Stimulated activated naive B cell treated with anti-CD40 and anti-IgM and Interleukin-4, amounts not matched to agents 10 μg/mL and 1 μg/mL and 100 μg/mL, for 72 hours (primary cell): ENCODE measurements at regions not wholly inside any gene's neighbourhood (a gene's known extent, or its start where the extent isn't known, plus 50 kb on each side); places are given as distances from the start of the nearest gene placed in this dataset.

Experiments used
- ATAC-seq, 2 donors: fragments of 150-1000 bp; cut with Tn5 transposase; replicated peaks; 2 replicates each; pipeline ENCODE4 v1.10.0; 2021; ENCODE audit warnings: moderate library complexity in 1 of 2
- DNase-seq: peaks from one replicate; pipeline ENCODE4 v3.0.0; 2021
- H3K27ac Mint-ChIP-seq: one replicate; pipeline ENCODE4 v1.8.0; 2022; ENCODE audit warnings: mild to moderate bottlenecking, mixed read lengths
- H3K27me3 Mint-ChIP-seq, 2 donors: one replicate each; pipeline ENCODE4 v1.8.0; 2022; ENCODE audit warnings: mixed read lengths in 2 of 2
- H3K36me3 Mint-ChIP-seq, 2 donors: one replicate each; pipeline ENCODE4 v1.8.0; 2022; ENCODE audit warnings: mixed read lengths in 2 of 2, mild to moderate bottlenecking in 1 of 2
- H3K4me1 Mint-ChIP-seq, 2 donors: one replicate each; pipeline ENCODE4 v1.8.0; 2022; ENCODE audit warnings: mixed read lengths in 2 of 2, mild to moderate bottlenecking in 1 of 2
- H3K4me3 Mint-ChIP-seq, 2 donors: one replicate each; pipeline ENCODE4 v1.8.0; 2022; ENCODE audit warnings: mild to moderate bottlenecking in 2 of 2, mixed read lengths in 2 of 2, moderate library complexity in 1 of 2
- H3K9me3 Mint-ChIP-seq, 2 donors: one replicate each; pipeline ENCODE4 v1.8.0; 2022; ENCODE audit warnings: mixed read lengths in 2 of 2, mild to moderate bottlenecking in 1 of 2

DNA sequence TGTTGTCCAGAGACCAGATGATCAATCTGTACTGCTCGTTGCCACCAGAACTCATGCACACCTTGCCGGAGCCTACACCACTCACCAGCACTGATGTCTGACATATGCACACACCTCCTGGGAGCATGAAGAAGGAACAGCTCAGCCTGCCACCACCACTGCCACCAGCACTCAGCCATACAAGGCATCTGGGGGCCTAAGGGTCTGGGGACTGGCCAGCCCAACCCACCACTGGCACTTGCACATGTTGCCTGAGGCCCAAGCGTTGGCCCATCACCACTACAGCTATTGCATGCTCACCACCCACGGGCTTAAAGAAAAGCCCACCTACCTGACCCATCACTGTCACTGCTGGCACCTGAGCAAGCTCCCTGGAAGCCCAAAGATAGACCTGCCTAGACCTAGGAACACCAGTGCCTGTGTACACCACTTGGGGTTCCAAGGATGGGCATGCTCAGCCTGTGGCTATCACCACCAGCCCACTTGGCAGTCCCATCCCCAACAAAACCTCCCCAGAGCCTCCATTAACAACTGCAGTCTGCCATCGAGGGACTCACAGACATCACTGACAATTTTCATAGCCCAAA lies 174.3 kb upstream of the GRID2 start:
- Mint-ChIP-seq H3K4me1 (no peaks in the 10 kb centered on the region), H3K27me3 (no peaks in the 10 kb centered on the region), H3K9me3 (peaks cover 18 to 33% of the 10 kb centered on the region in 2 donors), H3K4me3 (no peak overlapping the region), H3K27ac (no peak overlapping the region), H3K36me3 (no peaks in the 10 kb centered on the region)
- DNase-seq (no peak), ATAC-seq (no peak)

DNA sequence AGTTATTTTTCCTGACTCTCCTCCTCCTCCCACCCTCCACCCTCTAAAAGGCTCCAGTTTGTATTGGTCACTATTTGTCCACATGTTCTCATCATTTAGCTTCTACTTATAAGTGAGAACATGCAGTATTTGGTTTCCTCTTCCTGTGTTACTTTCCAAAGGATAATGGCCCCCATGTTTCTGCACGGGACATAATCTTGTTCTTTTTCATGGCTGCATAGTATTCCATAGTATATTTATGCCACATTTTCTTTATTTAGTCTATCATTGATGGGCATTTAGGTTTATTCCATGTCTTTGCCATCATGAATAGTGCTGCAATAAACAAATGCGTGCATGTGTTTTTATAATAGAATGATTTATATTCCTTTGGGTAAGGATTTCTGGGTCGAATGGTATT lies 167.3 kb upstream of the GRID2 start:
- no peak for DNase-seq
- H3K27ac Mint-ChIP-seq: no peak overlapping the region
- H3K4me3 Mint-ChIP-seq: no peak overlapping the region
- ATAC-seq: no peak
- H3K27me3 Mint-ChIP-seq: no peaks in the 10 kb centered on the region
- H3K9me3 Mint-ChIP-seq: peaks cover 10 to 11% of the 10 kb centered on the region in 2 donors
- H3K4me1 Mint-ChIP-seq: no peaks in the 10 kb centered on the region
- H3K36me3 Mint-ChIP-seq: no peaks in the 10 kb centered on the region

DNA sequence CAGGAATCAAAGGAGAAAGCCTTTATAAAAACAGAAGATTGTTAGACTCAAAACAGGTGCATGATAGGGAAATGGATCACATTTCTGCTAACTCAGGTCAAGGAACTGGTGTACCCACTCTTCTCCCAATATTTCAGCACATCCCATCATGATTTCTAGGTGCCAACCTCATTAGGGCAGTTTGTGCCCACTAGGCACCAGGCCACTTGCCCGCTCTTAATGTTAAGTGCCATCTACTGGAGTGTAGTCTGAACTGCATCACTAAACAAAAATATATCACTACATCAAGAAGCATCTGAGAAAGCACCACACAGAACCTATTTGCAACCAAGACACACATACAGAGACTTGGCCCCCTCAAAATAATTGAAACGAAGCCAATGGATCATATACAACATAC lies 140.4 kb upstream of the GRID2 start:
- Mint-ChIP-seq H3K27ac (no peak overlapping the region), H3K4me3 (no peak overlapping the region), H3K9me3 (peaks cover 14 to 19% of the 10 kb centered on the region in 2 donors), H3K4me1 (no peaks in the 10 kb centered on the region), H3K27me3 (no peaks in the 10 kb centered on the region), H3K36me3 (no peaks in the 10 kb centered on the region)
- ATAC-seq (no peak), DNase-seq (no peak)

DNA sequence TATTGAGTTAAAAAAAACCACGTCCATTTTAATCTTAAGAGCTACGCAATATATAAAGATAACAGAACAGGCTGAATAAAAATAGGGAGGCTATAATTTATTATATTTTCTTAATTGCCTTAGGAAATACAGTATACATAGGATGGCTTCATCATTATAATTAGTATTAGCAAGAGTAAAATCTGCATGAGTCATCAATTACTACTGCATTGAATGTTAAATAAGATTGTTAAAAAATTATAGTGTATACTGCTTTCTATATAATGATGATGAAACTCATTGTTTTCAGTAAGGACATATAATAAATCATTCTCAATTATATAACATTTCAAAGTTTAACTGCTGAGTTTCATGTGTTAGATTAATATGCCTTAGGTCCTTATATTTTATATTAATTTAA lies 133.4 kb upstream of the GRID2 start:
- Mint-ChIP-seq H3K36me3 (no peaks in the 10 kb centered on the region), H3K27ac (no peak overlapping the region), H3K4me1 (no peaks in the 10 kb centered on the region), H3K9me3 (peaks cover 4 to 6% of the 10 kb centered on the region in 2 donors), H3K27me3 (no peaks in the 10 kb centered on the region), H3K4me3 (no peak overlapping the region)
- ATAC-seq (no peak), DNase-seq (no peak)

DNA sequence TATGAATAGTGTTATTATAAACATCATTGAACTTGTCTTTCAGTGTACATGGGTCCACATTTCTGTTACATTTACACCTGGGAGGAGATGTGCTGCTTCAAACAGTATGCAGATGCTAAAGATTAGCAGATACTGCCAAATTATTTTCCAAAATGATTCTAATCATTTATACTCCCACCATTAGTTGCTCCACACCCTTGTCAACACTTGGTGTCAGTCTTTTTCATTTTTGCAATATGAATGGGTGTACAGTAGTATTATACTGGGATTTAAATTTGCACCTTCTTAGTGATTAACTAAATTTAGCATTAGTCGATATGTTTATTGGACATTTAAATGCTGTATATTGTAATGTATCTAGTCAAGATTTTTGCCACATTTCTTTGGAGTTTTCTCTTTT lies 131.6 kb upstream of the GRID2 start:
- no peak for ATAC-seq
- Mint-ChIP-seq H3K4me3 (no peak overlapping the region), H3K9me3 (peaks cover 0 to 6% of the 10 kb centered on the region in 2 donors), H3K27me3 (no peaks in the 10 kb centered on the region), H3K4me1 (no peaks in the 10 kb centered on the region), H3K36me3 (no peaks in the 10 kb centered on the region), H3K27ac (no peak overlapping the region)
- DNase-seq: no peak

DNA sequence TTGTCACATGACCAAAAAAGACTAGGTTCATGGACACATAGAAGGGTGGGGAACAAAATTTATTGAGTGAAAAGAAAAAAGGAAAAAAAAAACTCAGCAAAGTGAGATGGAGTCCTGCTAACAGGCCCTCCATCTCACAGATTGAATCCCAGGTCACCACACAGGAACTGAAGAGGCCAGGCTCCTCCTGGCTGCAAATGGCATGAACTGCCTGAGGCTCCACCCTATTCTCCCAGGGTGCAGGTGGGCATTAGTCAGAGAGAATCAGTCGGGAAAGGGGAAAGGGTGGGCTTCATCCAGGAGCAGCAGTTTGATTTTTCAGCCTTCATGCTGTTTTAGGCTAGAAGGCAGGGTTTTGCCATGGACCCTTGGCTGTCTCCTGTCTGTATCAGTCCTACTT lies 128.5 kb upstream of the GRID2 start:
- Mint-ChIP-seq H3K4me1 (no peaks in the 10 kb centered on the region), H3K27me3 (no peaks in the 10 kb centered on the region), H3K9me3 (peaks cover 0 to 5% of the 10 kb centered on the region in 2 donors), H3K36me3 (no peaks in the 10 kb centered on the region), H3K4me3 (no peak overlapping the region), H3K27ac (no peak overlapping the region)
- ATAC-seq: no peak
- DNase-seq: no peak

DNA sequence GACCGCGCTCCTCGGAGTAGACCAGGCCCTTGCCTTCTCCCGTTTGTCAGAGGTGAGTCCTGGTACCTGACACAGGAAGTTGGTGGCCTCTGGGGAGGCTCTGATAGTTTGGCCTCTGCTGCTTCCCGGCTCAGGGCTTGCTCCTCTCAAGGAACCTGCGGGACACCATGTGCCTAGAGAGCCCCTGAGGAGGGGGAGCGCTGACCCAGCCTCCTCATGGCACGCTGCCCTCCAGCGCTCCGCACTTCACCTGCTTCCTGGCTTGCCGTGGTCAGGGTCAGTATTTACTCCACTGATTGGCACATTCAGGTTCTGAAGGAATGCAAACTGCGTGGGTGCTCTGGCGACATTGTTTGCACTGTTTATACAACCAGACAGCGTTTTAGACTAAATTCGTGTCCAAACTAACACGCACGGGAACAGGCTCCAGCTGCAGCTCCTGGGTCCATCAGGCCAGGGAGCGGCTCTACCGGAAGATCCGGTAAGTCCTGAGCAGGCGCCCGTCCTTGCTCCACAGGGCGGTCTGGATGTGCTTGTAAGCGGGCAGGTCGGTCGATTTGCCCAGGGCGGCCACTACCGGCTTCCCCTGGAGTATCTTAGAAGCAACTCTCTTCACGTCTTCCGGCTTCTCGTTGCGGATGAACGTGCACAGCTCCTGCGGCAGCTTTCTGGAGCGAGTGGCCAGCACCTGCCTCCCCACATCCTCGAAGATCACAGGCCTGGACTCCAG lies 121.6 kb upstream of the GRID2 start:
- DNase-seq: no peak
- Mint-ChIP-seq H3K27ac (no peak overlapping the region), H3K4me3 (no peak overlapping the region), H3K27me3 (no peaks in the 10 kb centered on the region), H3K9me3 (peaks cover 0 to 12% of the 10 kb centered on the region in 2 donors), H3K36me3 (no peaks in the 10 kb centered on the region), H3K4me1 (no peaks in the 10 kb centered on the region)
- no peak for ATAC-seq

DNA sequence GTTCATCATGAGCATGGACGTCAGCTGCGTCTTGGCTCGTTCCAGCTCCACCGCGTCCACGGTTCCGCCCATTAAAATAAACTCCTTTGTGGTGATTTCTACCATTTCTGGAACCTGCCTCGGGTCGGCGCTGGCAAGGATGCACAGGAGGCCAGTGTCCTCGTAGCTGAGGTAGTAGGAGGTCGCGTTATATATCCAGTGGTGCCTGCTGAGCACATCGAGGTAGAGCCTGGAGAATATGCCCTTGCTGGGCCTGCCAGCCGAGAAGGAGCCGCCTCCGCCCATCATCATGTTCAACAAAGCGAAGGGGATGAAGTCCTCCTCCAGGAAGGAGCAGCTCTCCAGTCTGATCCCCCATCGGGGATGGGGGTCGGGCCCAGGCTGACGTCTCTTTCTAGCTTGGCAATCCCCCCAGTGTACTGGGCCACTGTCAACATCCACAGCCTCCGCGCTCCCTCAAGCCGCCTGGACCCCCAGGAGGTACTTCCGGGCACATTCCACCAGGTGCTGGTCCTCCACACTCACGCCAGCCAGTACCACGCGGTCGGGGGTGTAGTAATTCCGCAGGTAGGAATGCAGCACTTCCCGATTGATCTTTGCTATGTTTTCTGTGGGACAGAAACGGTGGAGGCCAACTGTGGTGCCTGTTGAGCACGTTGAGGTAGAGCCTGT lies 120.9 kb upstream of the GRID2 start:
- DNase-seq (no peak), ATAC-seq (no peak)
- no peaks in the 10 kb centered on the region for H3K36me3 Mint-ChIP-seq
- H3K27ac Mint-ChIP-seq: no peak overlapping the region
- H3K9me3 Mint-ChIP-seq: peaks cover 0 to 12% of the 10 kb centered on the region in 2 donors
- H3K27me3 Mint-ChIP-seq: no peaks in the 10 kb centered on the region
- H3K4me3 Mint-ChIP-seq: no peak overlapping the region
- H3K4me1 Mint-ChIP-seq: no peaks in the 10 kb centered on the region

DNA sequence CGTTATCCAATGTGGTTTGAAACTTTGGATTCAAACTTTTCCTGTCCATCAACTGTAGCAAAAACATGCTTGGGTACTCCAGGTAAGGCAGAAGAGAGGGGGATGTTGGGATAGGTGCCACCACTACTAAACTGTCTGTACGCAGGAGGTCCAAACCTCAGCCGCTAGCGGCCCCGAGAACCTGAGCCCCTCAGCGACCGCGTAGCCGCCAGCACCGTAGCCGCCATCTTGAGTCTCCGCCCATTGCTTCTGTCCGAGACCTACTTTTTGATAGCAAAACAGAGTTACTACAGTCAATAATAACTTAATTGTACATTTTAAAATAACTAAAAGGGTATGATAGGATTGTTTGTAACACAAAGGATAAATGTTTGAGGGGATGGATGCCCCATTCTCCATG lies 119.9 kb upstream of the GRID2 start:
- Mint-ChIP-seq H3K4me3 (no peak overlapping the region), H3K4me1 (no peaks in the 10 kb centered on the region), H3K9me3 (peaks cover 0 to 10% of the 10 kb centered on the region in 2 donors), H3K27me3 (no peaks in the 10 kb centered on the region), H3K27ac (no peak overlapping the region), H3K36me3 (no peaks in the 10 kb centered on the region)
- ATAC-seq (no peak), DNase-seq (no peak)

DNA sequence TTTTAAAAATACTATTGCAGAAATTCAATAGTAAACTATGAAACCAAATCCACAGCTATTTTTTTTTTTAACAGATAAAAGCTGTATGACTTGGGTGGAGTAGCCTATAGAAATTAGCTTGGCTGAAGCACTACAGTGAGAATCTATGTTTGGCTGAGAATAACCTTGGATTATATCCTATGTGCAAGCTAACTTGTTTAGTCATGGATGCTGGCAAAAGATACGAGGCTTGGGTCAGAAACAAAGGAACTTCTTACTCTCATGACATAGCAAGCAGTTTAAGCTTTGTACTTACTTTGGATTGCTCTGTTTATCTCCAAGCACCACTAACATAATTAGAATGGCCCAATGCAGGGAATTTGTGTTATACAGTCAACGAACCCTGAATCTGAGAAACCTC lies 119.2 kb upstream of the GRID2 start:
- Mint-ChIP-seq H3K4me3 (no peak overlapping the region), H3K9me3 (peaks cover 0 to 7% of the 10 kb centered on the region in 2 donors), H3K27me3 (no peaks in the 10 kb centered on the region), H3K27ac (no peak overlapping the region), H3K36me3 (no peaks in the 10 kb centered on the region), H3K4me1 (no peaks in the 10 kb centered on the region)
- DNase-seq (no peak), ATAC-seq (no peak)

DNA sequence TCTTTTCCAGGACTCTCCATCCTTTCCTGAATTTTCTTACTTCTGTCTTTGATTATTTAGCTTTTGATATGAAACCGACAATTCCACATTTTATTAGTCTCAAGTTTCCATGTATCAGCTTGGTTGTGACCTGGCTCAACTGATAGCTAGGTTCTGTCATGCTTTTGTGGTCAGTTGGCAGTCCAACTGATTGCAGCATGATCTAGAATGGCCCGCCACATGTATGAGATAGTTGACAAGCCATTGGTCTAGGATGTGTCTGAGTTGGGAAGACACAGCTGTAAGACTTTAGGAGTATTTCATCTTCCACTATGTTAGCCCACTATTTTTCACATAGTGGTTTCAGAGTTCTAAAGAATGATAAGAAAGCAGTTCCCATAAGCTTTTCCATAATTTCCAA lies 117.5 kb upstream of the GRID2 start:
- DNase-seq (no peak), ATAC-seq (no peak)
- Mint-ChIP-seq H3K4me3 (no peak overlapping the region), H3K4me1 (no peaks in the 10 kb centered on the region), H3K27ac (no peak overlapping the region), H3K27me3 (no peaks in the 10 kb centered on the region), H3K36me3 (no peaks in the 10 kb centered on the region), H3K9me3 (peaks cover 0 to 7% of the 10 kb centered on the region in 2 donors)

DNA sequence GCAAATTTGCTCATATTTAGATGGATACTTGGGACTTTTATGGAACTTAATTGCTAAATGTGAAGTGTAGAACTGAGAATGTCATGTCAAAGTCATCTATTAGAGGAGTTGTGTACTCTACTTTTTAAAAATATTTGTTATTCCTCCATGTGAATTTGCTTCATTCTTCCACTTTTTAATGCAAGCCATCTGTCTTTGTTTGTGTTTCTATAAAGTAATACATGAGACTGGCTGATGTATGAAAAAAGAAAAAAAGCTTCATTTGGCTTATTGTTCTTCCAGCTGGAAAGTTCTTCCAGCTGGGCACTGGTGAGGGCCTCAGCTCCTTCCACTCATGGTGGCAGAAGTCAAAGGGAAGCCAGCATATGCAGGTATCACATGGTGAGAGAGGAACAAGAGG lies 114.6 kb upstream of the GRID2 start:
- Mint-ChIP-seq H3K27me3 (no peaks in the 10 kb centered on the region), H3K9me3 (no peaks in the 10 kb centered on the region), H3K4me3 (no peak overlapping the region), H3K4me1 (no peaks in the 10 kb centered on the region), H3K36me3 (no peaks in the 10 kb centered on the region), H3K27ac (no peak overlapping the region)
- ATAC-seq (no peak), DNase-seq (no peak)

DNA sequence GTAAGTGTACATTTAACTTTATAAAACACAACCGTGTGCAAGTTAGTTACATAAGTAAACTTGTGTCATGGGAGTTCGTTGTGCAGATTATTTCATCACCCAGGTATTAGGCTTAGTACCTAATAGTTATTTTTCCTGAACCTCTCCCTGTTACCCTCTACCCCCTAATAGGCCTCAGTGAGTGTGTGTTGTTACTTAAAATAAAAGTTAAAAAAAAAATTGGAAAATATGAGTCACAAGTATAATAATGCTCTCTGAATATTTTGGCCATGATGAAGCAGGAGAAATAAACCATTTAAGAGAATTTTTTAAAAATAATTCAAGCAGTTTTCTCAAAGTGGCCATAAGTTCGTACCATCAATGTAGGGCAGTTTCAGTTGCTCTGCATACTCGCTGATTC lies 105.1 kb upstream of the GRID2 start:
- Mint-ChIP-seq H3K9me3 (no peaks in the 10 kb centered on the region), H3K36me3 (no peaks in the 10 kb centered on the region), H3K4me3 (no peak overlapping the region), H3K4me1 (no peaks in the 10 kb centered on the region), H3K27me3 (no peaks in the 10 kb centered on the region), H3K27ac (no peak overlapping the region)
- DNase-seq (no peak), ATAC-seq (no peak)

DNA sequence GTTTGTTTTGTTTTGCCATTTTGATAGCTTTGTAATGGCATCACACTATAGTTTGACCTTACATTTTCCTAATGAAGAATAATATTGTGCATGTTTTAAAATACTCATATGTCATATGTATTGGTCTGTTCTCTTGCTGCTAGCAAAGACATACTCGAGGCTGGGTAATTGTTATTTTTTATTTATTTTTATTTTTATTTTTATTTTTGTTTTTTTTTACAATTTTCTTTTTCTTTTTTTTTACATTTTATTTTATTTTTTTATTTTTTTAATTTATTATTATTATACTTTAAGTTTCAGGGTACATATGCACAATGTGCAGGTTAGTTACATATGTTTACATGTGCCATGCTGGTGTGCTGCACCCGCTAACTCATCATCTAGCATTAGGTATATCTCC lies 104.6 kb upstream of the GRID2 start:
- Mint-ChIP-seq H3K27ac (no peak overlapping the region), H3K4me3 (no peak overlapping the region), H3K4me1 (no peaks in the 10 kb centered on the region), H3K36me3 (no peaks in the 10 kb centered on the region), H3K27me3 (no peaks in the 10 kb centered on the region), H3K9me3 (no peaks in the 10 kb centered on the region)
- ATAC-seq: no peak
- DNase-seq: no peak

DNA sequence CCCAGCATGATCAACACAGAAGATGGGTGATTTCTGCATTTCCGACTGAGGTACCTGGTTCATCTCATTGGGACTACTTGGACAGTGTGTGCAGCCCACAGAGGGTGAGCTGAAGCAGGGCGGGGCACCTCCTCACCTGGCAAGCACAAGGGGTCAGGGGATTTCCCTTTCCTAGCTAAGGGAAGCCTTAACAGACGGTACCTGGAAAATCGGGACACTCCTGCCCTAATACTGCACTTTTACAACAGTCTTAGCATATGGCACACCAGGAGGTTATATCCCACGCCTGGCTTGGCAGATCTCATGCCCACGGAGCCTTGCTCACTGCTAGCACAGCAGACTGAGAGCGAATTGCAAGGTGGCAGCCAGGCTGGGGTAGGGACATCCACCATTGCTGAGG lies 92.9 kb upstream of the GRID2 start:
- Mint-ChIP-seq H3K4me1 (no peaks in the 10 kb centered on the region), H3K27ac (no peak overlapping the region), H3K9me3 (peaks cover 7 to 8% of the 10 kb centered on the region in 2 donors), H3K4me3 (no peak overlapping the region), H3K27me3 (no peaks in the 10 kb centered on the region), H3K36me3 (no peaks in the 10 kb centered on the region)
- DNase-seq (no peak), ATAC-seq (no peak)
